Heart left ventricle (tissue), 16 donors: ENCODE measurements at regions not wholly inside any gene's neighbourhood (a gene's known extent, or its start where the extent isn't known, plus 50 kb on each side); places are given as distances from the start of the nearest gene placed in this dataset.

ENCODE experiments used
- ATAC-seq, 4 donors: fragments of 200-7000 bp; cut with Tn5 transposase; one replicate each; pipeline ENCODE4 v1.9.1; 2020 to 2022; ENCODE audit warnings: moderate library complexity in 4 of 4, mild to moderate bottlenecking in 3 of 4, moderate number of reproducible peaks in 1 of 4
- DNase-seq, 5 donors: peaks; one replicate each; pipeline ENCODE4 v3.0.0-alpha.2; 2020
- H3K27ac ChIP-seq, 12 donors: fragments of 200-600 bp; sonication (generic) in 4 of 12; one replicate each; pipeline versions ENCODE4 v1.5.0 to v1.8.0; 2016 to 2022; ENCODE audit warnings: mild to moderate bottlenecking in 2 of 12
- H3K27me3 ChIP-seq, 9 donors: fragments of 200-600 bp; sonication (generic) in 2 of 9; one replicate each; pipeline versions ENCODE4 v1.5.1 to v1.8.0; 2016 to 2022; ENCODE audit warnings: mild to moderate bottlenecking in 3 of 9
- H3K36me3 ChIP-seq, 9 donors: fragments of 200-600 bp; sonication (generic) in 2 of 9; one replicate each; pipeline versions ENCODE4 v1.5.0 to v1.8.0; 2018 to 2022; ENCODE audit warnings: mild to moderate bottlenecking in 2 of 9
- H3K4me1 ChIP-seq, 12 donors: fragments of 200-600 bp; sonication (generic) in 4 of 12; one replicate each; pipeline versions ENCODE4 v1.5.0 to v1.8.0; 2016 to 2022; ENCODE audit warnings: mild to moderate bottlenecking in 3 of 12
- H3K4me3 ChIP-seq, 12 donors: fragments of 200-600 bp; sonication (generic) in 4 of 12; one replicate each; pipeline versions ENCODE4 v1.5.0 to v1.8.0; 2017 to 2022; ENCODE audit warnings: mild to moderate bottlenecking in 9 of 12, moderate library complexity in 4 of 12
- H3K9me3 ChIP-seq, 12 donors: fragments of 200-600 bp; sonication (generic) in 4 of 12; one replicate each; pipeline versions ENCODE4 v1.5.0 to v1.8.0; 2016 to 2022; ENCODE audit warnings: mild to moderate bottlenecking in 1 of 12
- CTCF ChIP-seq, 12 donors: fragments of 200-600 bp; sonication (generic) in 4 of 12; IDR thresholded peaks; one replicate each; pipeline versions ENCODE4 v1.5.0 to v1.8.0; 2018 to 2022; ENCODE audit warnings: antibody characterized with exemption in 12 of 12, mild to moderate bottlenecking in 5 of 12
- POLR2A ChIP-seq, 2 donors: fragments of 450-650 bp; IDR thresholded peaks; one replicate each; pipeline ENCODE4 v1.6.1; 2017; ENCODE audit warnings: antibody characterized with exemption in 2 of 2, mild to moderate bottlenecking in 2 of 2, moderate library complexity in 2 of 2
- WGBS, 4 donors: extraction: QIAGEN DNeasy Blood & Tissue Kit in 2 of 4; methylation state at CpG; one replicate each; pipeline versions ENCODE4 v1.1.5 to v1.1.7; 2013 to 2018; 5-methylcytosine and 5-hydroxymethylcytosine counted together
- intact Hi-C, 10 donors: fragments of 100-400 bp; cut with DNase I; formaldehyde crosslinking; loops; one replicate each; pipeline versions ENCODE4 v1.11.1 to v1.14.2; 2022
- donor health status: ischemic (EF 13 %, LVEDD 7.1; RV severe dilation, severe dysfunction).
- donor health status: healthy with polysubstance abuse.
- donor health status: DM: no; HTN: yes; CAD: no.
- donor health status: DM: no; HTN: no; CAD: no.
- donor health status: ischemic (EF 25% LVEDD 6.9; RV normal size, moderate dysfunction).
- donor health status: ischemic (EF 25% LVEDD 5.7; RV mildly dilated, moderate dysfunction).
- donor health status: healthy.
- donor health status: DM: yes; HTN: yes; CAD: no.
- donor health status: ischemic (EF 35%, LVEDD 5.7; RV mildly dilated, moderate dysfunction).
- donor health status: nonischemic (EF 11% LVEDD 7.7; RV severe dilation, severe dysfunction).
- donor health status: DM: yes; HTN: yes; CAD: no.
- donor health status: PGD.
- donor health status: ischemic (EF 29% LVEDD 5.4; RV normal size, mild dysfunction).
- donor health status: nonischemic (EF 23%, LVEDD 6.1; RV moderate dilation, normal function).

DNA sequence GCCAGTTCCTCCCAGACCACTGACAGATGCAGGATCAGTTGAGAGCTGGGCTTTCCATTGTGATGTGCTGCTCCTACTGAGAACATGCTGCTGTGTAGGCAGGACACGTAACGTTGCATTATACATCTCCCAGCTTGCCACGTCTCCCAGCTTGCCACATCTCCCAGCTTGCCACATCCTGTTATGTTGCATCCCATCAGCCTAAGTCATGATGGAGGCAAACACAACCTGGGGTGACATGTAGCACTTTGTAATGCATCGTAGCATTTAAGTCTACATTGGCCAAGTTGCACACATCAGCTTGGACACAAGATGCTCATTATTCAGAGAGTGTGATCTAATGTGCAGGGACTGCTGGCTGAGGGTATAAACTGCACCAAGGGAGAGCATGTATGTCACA lies 73.3 kb upstream of the CHCHD3 start:
- Histone ChIP-seq H3K27ac (no peak overlapping the region), H3K4me1 (no peaks in the 10 kb centered on the region), H3K27me3 (no peaks in the 10 kb centered on the region), H3K36me3 (no peaks in the 10 kb centered on the region), H3K9me3 (no peaks in the 10 kb centered on the region), H3K4me3 (no peak overlapping the region)
- DNase-seq (no peak), ATAC-seq (no peak)
- intact Hi-C loops: no loop called here
- WGBS, 4 donors: 68 to 81% (median 74%) methylated on average over 4 of the region's 4 CpGs
- TF ChIP-seq POLR2A (IDR thresholded peaks at IDR 0.05) (no peak), CTCF (IDR thresholded peaks at IDR 0.05) (no peak)

GRCh38 chr7:133155642-133156041 lies 73.8 kb upstream of the CHCHD3 start:
- H3K4me1 ChIP-seq: no peaks in the 10 kb centered on the region
- no peak for TF ChIP-seq CTCF (IDR thresholded peaks at IDR 0.05)
- no peak for TF ChIP-seq POLR2A (IDR thresholded peaks at IDR 0.05)
- DNase-seq: no peak
- H3K27me3 ChIP-seq: no peaks in the 10 kb centered on the region
- H3K9me3 ChIP-seq: no peaks in the 10 kb centered on the region
- no peak for ATAC-seq
- H3K36me3 ChIP-seq: no peaks in the 10 kb centered on the region
- intact Hi-C loops: no loop called here
- H3K27ac ChIP-seq: no peak overlapping the region
- WGBS, 4 donors: 88 to 95% (median 90%) methylated on average over 1 of the region's 1 CpG
- no peak overlapping the region for H3K4me3 ChIP-seq

- Histone ChIP-seq H3K27me3 (no peaks in the 10 kb centered on the region), H3K9me3 (no peaks in the 10 kb centered on the region), H3K27ac (no peak overlapping the region), H3K36me3 (no peaks in the 10 kb centered on the region), H3K4me1 (no peaks in the 10 kb centered on the region), H3K4me3 (no peak overlapping the region)
- TF ChIP-seq CTCF (IDR thresholded peaks at IDR 0.05) (no peak), POLR2A (IDR thresholded peaks at IDR 0.05) (no peak)
- no peak for DNase-seq
- 91 to 96% (median 94%) methylated on average over 1 of the region's 1 CpG for WGBS, 4 donors
- ATAC-seq: no peak
- intact Hi-C loops: no loop called here
Observed at GRCh38 chr7:133157045-133157444, 75.2 kb upstream of the CHCHD3 start.

DNA sequence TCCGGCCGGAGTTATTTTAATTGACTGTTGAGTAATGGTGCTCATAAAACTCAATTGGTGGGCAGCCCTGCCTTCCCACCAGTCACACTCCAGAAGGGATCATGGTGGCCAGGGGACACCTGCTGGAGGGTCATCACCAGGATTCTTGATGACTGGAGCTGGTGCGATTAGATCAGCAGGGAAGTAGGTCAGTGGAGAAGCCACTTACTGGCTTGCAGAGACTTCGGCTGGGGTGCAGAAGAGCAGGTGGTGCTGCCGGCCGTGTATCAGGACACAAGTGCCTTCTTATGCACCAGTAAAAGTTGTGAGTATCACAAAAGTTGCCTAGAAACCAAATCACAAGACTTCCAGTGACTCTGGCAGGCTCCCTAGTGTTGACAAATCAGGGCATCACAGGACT lies 82.6 kb upstream of the CHCHD3 start:
- no peak for DNase-seq
- H3K9me3 ChIP-seq: no peaks in the 10 kb centered on the region
- ATAC-seq: no peak
- H3K36me3 ChIP-seq: no peaks in the 10 kb centered on the region
- H3K27ac ChIP-seq: no peak overlapping the region
- no peak overlapping the region for H3K4me3 ChIP-seq
- no peaks in the 10 kb centered on the region for H3K4me1 ChIP-seq
- TF ChIP-seq CTCF (IDR thresholded peaks at IDR 0.05): no peak
- TF ChIP-seq POLR2A (IDR thresholded peaks at IDR 0.05): no peak
- intact Hi-C loops: no loop called here
- 68 to 73% (median 69%) methylated on average over 6 of the region's 6 CpGs for WGBS, 4 donors
- no peaks in the 10 kb centered on the region for H3K27me3 ChIP-seq
